ENCODE measurements at regions not wholly inside any gene's neighbourhood (a gene's known extent, or its start where the extent isn't known, plus 50 kb on each side); places are given as distances from the start of the nearest gene placed in this dataset.

DNA sequence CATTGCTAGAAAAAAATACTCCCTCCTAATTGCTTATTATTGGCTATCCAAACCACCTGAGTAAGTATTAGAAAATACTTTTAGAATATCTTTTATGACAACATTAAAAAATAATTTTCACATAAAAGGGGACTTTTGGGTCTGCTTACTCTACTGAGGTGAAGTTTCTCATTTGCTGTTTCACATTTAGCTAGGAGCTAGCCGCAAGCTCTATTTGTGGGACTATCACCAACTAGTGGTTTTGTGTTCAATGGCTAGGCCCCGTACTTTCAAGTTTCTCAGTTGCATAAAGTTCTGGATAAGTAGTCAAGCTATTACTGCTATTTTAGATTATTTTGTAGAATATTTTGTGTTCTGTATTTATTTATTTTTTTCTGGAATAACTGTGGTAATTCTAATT, 244.2 kb upstream of the SLITRK3 start:
- no peaks in the 10 kb centered on the region for H3K36me3 Mint-ChIP-seq (ENCODE audit: insufficient read depth)
- H3K4me3 Mint-ChIP-seq (ENCODE audit: low read depth): no peak overlapping the region
- H3K27me3 Mint-ChIP-seq: no peaks in the 10 kb centered on the region
- H3K27ac Mint-ChIP-seq: no peak overlapping the region
- DNase-seq (ENCODE audit: low spot score, unreplicated experiment): no peak
- no peaks in the 10 kb centered on the region for H3K4me1 Mint-ChIP-seq (ENCODE audit: low read depth)
- H3K9me3 Mint-ChIP-seq (ENCODE audit: low read depth): no peaks in the 10 kb centered on the region
- TF ChIP-seq, protein P1, sequence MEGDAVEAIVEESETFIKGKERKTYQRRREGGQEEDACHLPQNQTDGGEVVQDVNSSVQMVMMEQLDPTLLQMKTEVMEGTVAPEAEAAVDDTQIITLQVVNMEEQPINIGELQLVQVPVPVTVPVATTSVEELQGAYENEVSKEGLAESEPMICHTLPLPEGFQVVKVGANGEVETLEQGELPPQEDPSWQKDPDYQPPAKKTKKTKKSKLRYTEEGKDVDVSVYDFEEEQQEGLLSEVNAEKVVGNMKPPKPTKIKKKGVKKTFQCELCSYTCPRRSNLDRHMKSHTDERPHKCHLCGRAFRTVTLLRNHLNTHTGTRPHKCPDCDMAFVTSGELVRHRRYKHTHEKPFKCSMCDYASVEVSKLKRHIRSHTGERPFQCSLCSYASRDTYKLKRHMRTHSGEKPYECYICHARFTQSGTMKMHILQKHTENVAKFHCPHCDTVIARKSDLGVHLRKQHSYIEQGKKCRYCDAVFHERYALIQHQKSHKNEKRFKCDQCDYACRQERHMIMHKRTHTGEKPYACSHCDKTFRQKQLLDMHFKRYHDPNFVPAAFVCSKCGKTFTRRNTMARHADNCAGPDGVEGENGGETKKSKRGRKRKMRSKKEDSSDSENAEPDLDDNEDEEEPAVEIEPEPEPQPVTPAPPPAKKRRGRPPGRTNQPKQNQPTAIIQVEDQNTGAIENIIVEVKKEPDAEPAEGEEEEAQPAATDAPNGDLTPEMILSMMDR (IDR thresholded peaks at IDR 0.05; ENCODE audit: unreplicated experiment): no peak

DNA sequence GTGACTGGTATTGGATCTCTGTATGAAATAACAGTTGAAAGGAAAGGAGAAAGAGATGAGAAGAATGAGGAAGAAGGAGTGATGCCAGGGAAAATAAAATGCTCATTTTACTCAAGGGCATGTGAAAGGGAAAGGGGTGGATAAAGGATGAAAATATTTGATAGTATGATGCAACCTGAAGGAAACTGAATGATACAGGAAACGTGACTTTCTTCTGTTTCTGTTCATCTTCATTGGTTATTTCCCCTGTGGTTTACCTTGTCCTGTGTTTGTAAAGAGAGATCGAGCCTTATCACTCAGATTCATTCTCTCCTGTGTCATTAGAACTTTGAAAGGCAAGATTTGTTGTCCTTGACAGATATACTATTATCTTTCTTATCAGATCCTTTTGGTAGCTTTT, 243.6 kb upstream of the SLITRK3 start:
- no peak overlapping the region for H3K4me3 Mint-ChIP-seq (ENCODE audit: low read depth)
- no peak for DNase-seq (ENCODE audit: low spot score, unreplicated experiment)
- H3K36me3 Mint-ChIP-seq (ENCODE audit: insufficient read depth): no peaks in the 10 kb centered on the region
- H3K9me3 Mint-ChIP-seq (ENCODE audit: low read depth): peaks cover 2% of the 10 kb centered on the region
- H3K4me1 Mint-ChIP-seq (ENCODE audit: low read depth): no peaks in the 10 kb centered on the region
- TF ChIP-seq, protein P1 (IDR thresholded peaks at IDR 0.05; ENCODE audit: unreplicated experiment): no peak
- H3K27ac Mint-ChIP-seq: no peak overlapping the region
- no peaks in the 10 kb centered on the region for H3K27me3 Mint-ChIP-seq

- H3K4me1 Mint-ChIP-seq (ENCODE audit: low read depth): no peaks in the 10 kb centered on the region
- DNase-seq (ENCODE audit: low spot score, unreplicated experiment): no peak
- H3K27ac Mint-ChIP-seq: no peak overlapping the region
- H3K4me3 Mint-ChIP-seq (ENCODE audit: low read depth): no peak overlapping the region
- TF ChIP-seq, protein P1 (IDR thresholded peaks at IDR 0.05; ENCODE audit: unreplicated experiment): no peak
- H3K9me3 Mint-ChIP-seq (ENCODE audit: low read depth): peaks cover 24% of the 10 kb centered on the region
- no peaks in the 10 kb centered on the region for H3K36me3 Mint-ChIP-seq (ENCODE audit: insufficient read depth)
- H3K27me3 Mint-ChIP-seq: no peaks in the 10 kb centered on the region
Measured at GRCh38 chr3:165434516-165434915, 238.3 kb upstream of the SLITRK3 start.

DNA sequence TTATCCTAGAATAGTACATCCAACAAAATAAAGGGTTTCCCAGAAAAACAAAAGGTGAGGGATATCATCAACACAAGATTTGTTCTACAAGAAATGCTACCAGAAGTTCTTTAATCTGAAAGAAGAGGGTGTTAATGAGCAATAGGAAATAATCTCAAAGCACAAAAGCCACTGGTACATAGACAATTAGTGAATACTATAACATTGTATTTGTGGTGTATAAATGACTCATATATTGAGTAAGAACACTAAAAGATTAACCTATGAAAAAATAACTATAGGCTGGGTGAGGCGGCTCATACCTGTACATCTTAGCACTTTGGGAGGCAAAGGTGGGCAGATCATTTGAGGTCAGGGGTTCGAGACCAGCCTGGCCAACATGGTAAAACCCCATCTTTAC, 210.2 kb upstream of the SLITRK3 start:
- H3K36me3 Mint-ChIP-seq (ENCODE audit: insufficient read depth): no peaks in the 10 kb centered on the region
- no peaks in the 10 kb centered on the region for H3K27me3 Mint-ChIP-seq
- no peaks in the 10 kb centered on the region for H3K9me3 Mint-ChIP-seq (ENCODE audit: low read depth)
- TF ChIP-seq, protein P1 (IDR thresholded peaks at IDR 0.05; ENCODE audit: unreplicated experiment): no peak
- DNase-seq (ENCODE audit: low spot score, unreplicated experiment): no peak
- H3K4me1 Mint-ChIP-seq (ENCODE audit: low read depth): no peaks in the 10 kb centered on the region
- no peak overlapping the region for H3K4me3 Mint-ChIP-seq (ENCODE audit: low read depth)
- no peak overlapping the region for H3K27ac Mint-ChIP-seq

GRCh38 chr3:165404357-165405027, 208.3 kb upstream of the SLITRK3 start:
- TF ChIP-seq, protein P1 (IDR thresholded peaks at IDR 0.05; ENCODE audit: unreplicated experiment): no peak
- Mint-ChIP-seq H3K27ac (no peak overlapping the region), H3K4me3 (ENCODE audit: low read depth) (no peak overlapping the region), H3K4me1 (ENCODE audit: low read depth) (no peaks in the 10 kb centered on the region), H3K27me3 (no peaks in the 10 kb centered on the region), H3K36me3 (ENCODE audit: insufficient read depth) (no peaks in the 10 kb centered on the region), H3K9me3 (ENCODE audit: low read depth) (no peaks in the 10 kb centered on the region)
- no peak for DNase-seq (ENCODE audit: low spot score, unreplicated experiment)
